Stomach (tissue), 8 donors: ENCODE measurements at regions not wholly inside any gene's neighbourhood (a gene's known extent, or its start where the extent isn't known, plus 50 kb on each side); places are given as distances from the start of the nearest gene placed in this dataset.

Source experiments
- DNase-seq, 2 donors: peaks; one replicate each; pipeline versions ENCODE4 v3.0.0 to v3.0.0-alpha.2; 2013 to 2019
- H3K27ac ChIP-seq, 5 donors: fragments of 200-600 bp in 4 of 5; sonication (generic) in 4 of 5; one replicate each; pipeline ENCODE4 v1.5.1; 2013 to 2019; ENCODE audit warnings: mild to moderate bottlenecking in 1 of 5, moderate library complexity in 1 of 5
- H3K27me3 ChIP-seq, 3 donors: fragments of 200-600 bp; sonication (generic); one replicate each; pipeline ENCODE4 v1.5.1; 2017 to 2019; ENCODE audit warnings: mixed run types in 1 of 3
- H3K36me3 ChIP-seq, 4 donors: fragments of 200-600 bp; sonication (generic); 1 replicate in 3 of 4; 2 replicates in 1 of 4; pipeline ENCODE4 v1.5.1; 2016 to 2019
- H3K4me1 ChIP-seq, 4 donors: fragments of 200-600 bp; sonication (generic); one replicate each; pipeline ENCODE4 v1.5.1; 2016 to 2019
- H3K4me3 ChIP-seq, 4 donors: fragments of 200-600 bp; sonication (generic) in 3 of 4; one replicate each; pipeline ENCODE4 v1.5.1; 2016 to 2019; ENCODE audit warnings: mild to moderate bottlenecking in 1 of 4
- H3K9me3 ChIP-seq, 4 donors: fragments of 200-600 bp; sonication (generic); one replicate each; pipeline ENCODE4 v1.5.1; 2016 to 2019
- EP300 ChIP-seq: sonication (generic); formaldehyde crosslinking; IDR thresholded peaks from one replicate; pipeline ENCODE4 v1.6.1; 2017; ENCODE audit warnings: antibody characterized with exemption
- POLR2A ChIP-seq, 4 donors: fragments of 450-650 bp; IDR thresholded peaks; one replicate each; pipeline ENCODE4 v1.6.1; 2016; ENCODE audit warnings: antibody characterized with exemption in 4 of 4, control low read depth in 2 of 4, mild to moderate bottlenecking in 1 of 4, moderate library complexity in 1 of 4
- POLR2AphosphoS5 ChIP-seq, 3 donors: sonication (generic); formaldehyde crosslinking; IDR thresholded peaks; one replicate each; pipeline ENCODE4 v1.6.1; 2016; ENCODE audit warnings: antibody characterized with exemption in 3 of 3
- WGBS, 5 donors: extraction: QIAGEN DNeasy Blood & Tissue Kit in 3 of 5; methylation state at CpG; one replicate each; pipeline versions ENCODE4 v1.1.5 to v1.1.7; 2013 to 2018; 5-methylcytosine and 5-hydroxymethylcytosine counted together
- intact Hi-C: fragments of 100-400 bp; cut with DNase I; formaldehyde crosslinking; loops from one replicate; pipeline ENCODE4 v1.15.1; 2023; ENCODE audit warnings: low total_unique reads
- TF ChIP-seq, protein P1 (sequence below), 7 experiments: fragments of 450-650 bp in 4 of 7; fragments of 200-600 bp in 3 of 7; sonication (generic) in 3 of 7; IDR thresholded peaks; one replicate each; pipeline ENCODE4 v1.5.1; 2016 to 2019; ENCODE audit warnings: antibody characterized with exemption in 7 of 7, control low read depth in 2 of 7, mild to moderate bottlenecking in 1 of 7
- donor health status: healthy with polysubstance abuse.
- donor health status: Bipolar disorder and iron deficiency.
- donor health status: healthy.

DNA sequence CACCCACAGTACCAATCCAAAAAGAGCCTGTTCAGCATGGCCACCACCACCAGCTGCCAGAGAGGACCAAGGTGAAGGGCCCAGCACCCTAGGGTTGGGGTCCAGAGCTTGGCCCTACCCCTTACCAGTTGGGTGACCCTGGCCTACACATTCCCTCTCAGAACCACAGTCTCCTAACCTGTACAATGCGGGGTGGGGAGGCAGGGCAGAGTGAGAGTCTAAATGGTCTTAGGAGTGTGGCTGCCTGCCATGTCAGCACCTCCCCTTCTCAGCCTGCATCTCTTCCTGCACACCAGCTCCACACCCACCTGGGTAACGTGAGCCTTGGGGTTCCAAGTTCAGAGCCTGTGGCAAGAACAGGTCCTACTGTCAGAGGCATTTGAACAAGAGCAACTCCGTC, 92.2 kb downstream of the C5orf15 start:
- Histone ChIP-seq H3K27me3 (no peaks in the 10 kb centered on the region), H3K4me1 (peaks cover 0 to 12% (median 0%) of the 10 kb centered on the region in 4 donors), H3K36me3 (no peaks in the 10 kb centered on the region), H3K27ac (no peak overlapping the region), H3K4me3 (no peak overlapping the region), H3K9me3 (peaks cover 0 to 8% (median 0%) of the 10 kb centered on the region in 4 donors)
- WGBS, 5 donors: 86 to 97% (median 92%) methylated on average over 2 to 3 of the region's 3 CpGs
- TF ChIP-seq POLR2AphosphoS5 (IDR thresholded peaks at IDR 0.05) (no peak), EP300 (no peak), POLR2A (IDR thresholded peaks at IDR 0.05) (no peak)
- TF ChIP-seq, protein P1, sequence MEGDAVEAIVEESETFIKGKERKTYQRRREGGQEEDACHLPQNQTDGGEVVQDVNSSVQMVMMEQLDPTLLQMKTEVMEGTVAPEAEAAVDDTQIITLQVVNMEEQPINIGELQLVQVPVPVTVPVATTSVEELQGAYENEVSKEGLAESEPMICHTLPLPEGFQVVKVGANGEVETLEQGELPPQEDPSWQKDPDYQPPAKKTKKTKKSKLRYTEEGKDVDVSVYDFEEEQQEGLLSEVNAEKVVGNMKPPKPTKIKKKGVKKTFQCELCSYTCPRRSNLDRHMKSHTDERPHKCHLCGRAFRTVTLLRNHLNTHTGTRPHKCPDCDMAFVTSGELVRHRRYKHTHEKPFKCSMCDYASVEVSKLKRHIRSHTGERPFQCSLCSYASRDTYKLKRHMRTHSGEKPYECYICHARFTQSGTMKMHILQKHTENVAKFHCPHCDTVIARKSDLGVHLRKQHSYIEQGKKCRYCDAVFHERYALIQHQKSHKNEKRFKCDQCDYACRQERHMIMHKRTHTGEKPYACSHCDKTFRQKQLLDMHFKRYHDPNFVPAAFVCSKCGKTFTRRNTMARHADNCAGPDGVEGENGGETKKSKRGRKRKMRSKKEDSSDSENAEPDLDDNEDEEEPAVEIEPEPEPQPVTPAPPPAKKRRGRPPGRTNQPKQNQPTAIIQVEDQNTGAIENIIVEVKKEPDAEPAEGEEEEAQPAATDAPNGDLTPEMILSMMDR (IDR thresholded peaks at IDR 0.05): no peak
- intact Hi-C loops: no loop called here
- no peak for DNase-seq

DNA sequence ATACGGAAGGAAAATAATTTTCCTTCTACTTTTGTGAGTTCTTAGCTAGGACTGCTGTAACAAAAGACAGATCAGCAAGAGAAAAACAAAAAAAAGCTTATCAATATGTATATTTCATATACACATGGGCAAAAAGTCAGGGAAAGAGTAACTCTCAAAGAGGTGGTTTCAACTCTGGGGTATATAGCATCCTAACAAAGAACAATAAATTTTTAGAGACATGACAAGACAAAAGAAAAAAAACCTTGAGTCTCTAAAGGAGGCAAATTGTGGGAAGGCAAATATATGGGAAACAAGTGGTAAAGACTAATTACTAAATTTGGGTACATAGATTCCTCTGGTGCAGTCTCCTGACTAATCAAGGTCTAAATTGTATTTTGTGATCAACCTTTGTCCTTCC, 93.2 kb downstream of the C5orf15 start:
- 89 to 100% (median 94%) methylated on average over 1 of the region's 1 CpG for WGBS, 5 donors
- H3K4me3 ChIP-seq: no peak overlapping the region
- peaks cover 0 to 20% (median 3%) of the 10 kb centered on the region in 4 donors for H3K4me1 ChIP-seq
- intact Hi-C loops: no loop called here
- TF ChIP-seq POLR2AphosphoS5 (IDR thresholded peaks at IDR 0.05) (no peak), EP300 (no peak), POLR2A (IDR thresholded peaks at IDR 0.05) (no peak)
- TF ChIP-seq, protein P1 (IDR thresholded peaks at IDR 0.05): no peak
- H3K9me3 ChIP-seq: peaks cover 0 to 8% (median 0%) of the 10 kb centered on the region in 4 donors
- DNase-seq: no peak
- H3K27me3 ChIP-seq: no peaks in the 10 kb centered on the region
- H3K36me3 ChIP-seq: no peaks in the 10 kb centered on the region
- no peak overlapping the region for H3K27ac ChIP-seq

DNA sequence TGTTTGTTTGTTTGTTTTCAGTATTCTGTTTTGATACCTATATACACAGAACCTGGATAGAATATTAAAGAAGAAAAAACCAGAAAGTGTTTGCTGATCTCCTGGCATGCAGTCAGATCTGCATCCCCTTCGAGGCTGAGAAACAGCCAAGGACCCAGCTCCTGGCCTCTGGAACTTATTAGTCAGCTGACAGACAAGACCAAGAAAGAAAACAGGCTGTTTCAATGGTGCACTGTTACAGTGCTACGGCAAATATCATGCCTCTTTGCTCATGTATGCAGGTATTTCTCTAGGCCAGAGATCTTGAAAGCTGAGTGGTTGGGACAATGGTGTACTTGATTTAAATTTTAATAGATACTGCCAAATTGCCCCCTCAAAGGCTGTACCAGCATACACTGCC, 95.0 kb downstream of the C5orf15 start:
- H3K9me3 ChIP-seq: peaks cover 0 to 8% (median 0%) of the 10 kb centered on the region in 4 donors
- TF ChIP-seq EP300 (no peak), POLR2AphosphoS5 (IDR thresholded peaks at IDR 0.05) (no peak), POLR2A (IDR thresholded peaks at IDR 0.05) (no peak)
- TF ChIP-seq, protein P1 (IDR thresholded peaks at IDR 0.05): no peak
- peaks cover 0 to 33% (median 14%) of the 10 kb centered on the region in 4 donors for H3K4me1 ChIP-seq
- intact Hi-C loops: no loop called here
- DNase-seq: no peak
- no peaks in the 10 kb centered on the region for H3K36me3 ChIP-seq
- H3K27ac ChIP-seq: no peak overlapping the region
- no peaks in the 10 kb centered on the region for H3K27me3 ChIP-seq
- H3K4me3 ChIP-seq: no peak overlapping the region
- WGBS, 5 donors: 21 to 39% (median 26%) methylated on average over 2 of the region's 2 CpGs

DNA sequence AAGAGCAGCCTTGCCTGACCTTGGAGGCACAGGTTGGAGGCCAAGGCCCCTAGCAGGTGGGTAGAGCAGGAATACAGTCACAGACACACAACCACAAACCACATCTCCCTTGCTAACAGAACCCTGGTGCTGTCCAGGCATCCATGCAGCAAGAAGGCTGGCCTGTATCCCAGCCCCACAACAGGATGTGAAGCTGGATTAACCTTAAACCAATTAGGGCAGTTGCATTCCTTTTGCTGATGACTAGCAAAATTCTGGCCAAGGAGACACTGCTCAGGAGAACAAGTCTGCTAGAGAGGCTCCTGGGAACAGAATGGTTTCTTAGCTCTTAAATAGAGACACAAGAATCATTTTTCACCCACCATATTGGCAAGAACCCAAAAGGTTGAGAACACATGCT, 97.8 kb downstream of the C5orf15 start:
- H3K36me3 ChIP-seq: no peaks in the 10 kb centered on the region
- peaks cover 0 to 9% (median 0%) of the 10 kb centered on the region in 3 donors for H3K27me3 ChIP-seq
- peak overlapping the region in 1 of 5 donors; percentile 48 for H3K27ac ChIP-seq
- DNase-seq: peak in 1 of 2 donors; percentile 41
- H3K9me3 ChIP-seq: peaks cover 0 to 6% (median 0%) of the 10 kb centered on the region in 4 donors
- peaks cover 0 to 33% (median 14%) of the 10 kb centered on the region in 4 donors for H3K4me1 ChIP-seq
- intact Hi-C loops: no loop called here
- no peak for TF ChIP-seq EP300
- TF ChIP-seq, protein P1 (IDR thresholded peaks at IDR 0.05): no peak
- TF ChIP-seq POLR2AphosphoS5 (IDR thresholded peaks at IDR 0.05): peak in 2 of 3 donors; percentile 7 to 24
- no peak overlapping the region for H3K4me3 ChIP-seq
